ENCODE measurements at regions not wholly inside any gene's neighbourhood (a gene's known extent, or its start where the extent isn't known, plus 50 kb on each side); places are given as distances from the start of the nearest gene placed in this dataset.

DNA sequence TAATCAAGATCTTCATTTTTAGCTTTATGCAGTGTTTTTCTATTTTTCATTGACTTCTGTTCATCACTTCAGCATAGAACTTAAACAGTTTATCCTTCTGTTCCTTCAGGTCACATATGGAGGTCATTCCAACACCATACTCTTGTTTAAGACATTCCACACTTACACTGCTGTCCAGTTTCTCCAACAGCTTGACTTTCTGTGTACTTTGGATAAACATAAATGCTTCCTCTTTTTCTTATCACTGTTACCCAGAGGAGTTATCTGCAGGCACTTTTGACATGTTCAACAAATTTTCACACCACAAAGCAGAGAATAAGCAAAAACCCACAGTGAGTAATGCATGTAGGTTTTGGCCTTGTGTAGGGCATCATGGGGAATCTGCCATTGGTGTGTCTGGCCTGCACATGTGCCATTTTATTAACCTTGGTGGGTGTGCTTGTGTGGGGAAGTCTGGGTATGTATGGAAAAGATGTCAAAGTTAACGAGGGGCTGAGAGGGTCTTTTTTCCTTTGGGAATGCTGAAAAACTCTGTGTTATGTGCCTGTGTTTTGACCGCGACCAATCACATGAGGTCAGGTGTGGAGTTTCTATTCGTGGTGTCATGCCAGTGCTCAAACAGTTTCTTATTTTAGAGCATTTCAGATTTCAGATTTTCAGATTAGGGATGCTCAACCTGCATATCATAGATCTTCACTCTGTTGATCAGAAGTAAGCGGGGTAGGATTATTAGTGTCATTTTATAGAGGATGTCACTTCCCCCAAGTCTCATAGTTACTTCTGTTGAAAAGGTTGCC is 53.9 kb upstream of the ACVR1 start:
- TF ChIP-seq POLR2A (IDR thresholded peaks at IDR 0.05; ENCODE audit: low read depth, low read length) (no peak), FOS (IDR thresholded peaks at IDR 0.05; ENCODE audit: borderline replicate concordance, insufficient read depth, low read length) (no peak), EZH2 (IDR thresholded peaks at IDR 0.05; ENCODE audit: borderline replicate concordance, low read depth, low read length, severe bottlenecking) (no peak), MYC (IDR thresholded peaks at IDR 0.05; ENCODE audit: low read depth, low read length) (no peak), JUN (IDR thresholded peaks at IDR 0.05; ENCODE audit: borderline replicate concordance, insufficient read depth, insufficient read length, low read depth) (no peak), POLR2AphosphoS5 (IDR thresholded peaks at IDR 0.05; ENCODE audit: insufficient read depth, low read depth, low read length) (no peak), GATA2 (IDR thresholded peaks at IDR 0.05; ENCODE audit: insufficient read depth, insufficient read length, low read depth, low read length) (no peak)
- TF ChIP-seq, protein P1, sequence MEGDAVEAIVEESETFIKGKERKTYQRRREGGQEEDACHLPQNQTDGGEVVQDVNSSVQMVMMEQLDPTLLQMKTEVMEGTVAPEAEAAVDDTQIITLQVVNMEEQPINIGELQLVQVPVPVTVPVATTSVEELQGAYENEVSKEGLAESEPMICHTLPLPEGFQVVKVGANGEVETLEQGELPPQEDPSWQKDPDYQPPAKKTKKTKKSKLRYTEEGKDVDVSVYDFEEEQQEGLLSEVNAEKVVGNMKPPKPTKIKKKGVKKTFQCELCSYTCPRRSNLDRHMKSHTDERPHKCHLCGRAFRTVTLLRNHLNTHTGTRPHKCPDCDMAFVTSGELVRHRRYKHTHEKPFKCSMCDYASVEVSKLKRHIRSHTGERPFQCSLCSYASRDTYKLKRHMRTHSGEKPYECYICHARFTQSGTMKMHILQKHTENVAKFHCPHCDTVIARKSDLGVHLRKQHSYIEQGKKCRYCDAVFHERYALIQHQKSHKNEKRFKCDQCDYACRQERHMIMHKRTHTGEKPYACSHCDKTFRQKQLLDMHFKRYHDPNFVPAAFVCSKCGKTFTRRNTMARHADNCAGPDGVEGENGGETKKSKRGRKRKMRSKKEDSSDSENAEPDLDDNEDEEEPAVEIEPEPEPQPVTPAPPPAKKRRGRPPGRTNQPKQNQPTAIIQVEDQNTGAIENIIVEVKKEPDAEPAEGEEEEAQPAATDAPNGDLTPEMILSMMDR (IDR thresholded peaks at IDR 0.05; ENCODE audit: extremely low read depth in 1 of 2, insufficient read depth in 1 of 2, low read depth in 1 of 2, low read length in 2 of 2), result no peak
- TF ChIP-seq, protein P2, sequence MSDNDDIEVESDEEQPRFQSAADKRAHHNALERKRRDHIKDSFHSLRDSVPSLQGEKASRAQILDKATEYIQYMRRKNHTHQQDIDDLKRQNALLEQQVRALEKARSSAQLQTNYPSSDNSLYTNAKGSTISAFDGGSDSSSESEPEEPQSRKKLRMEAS (IDR thresholded peaks at IDR 0.05; ENCODE audit: insufficient read depth, insufficient read length), result no peak

All from endothelial cell of umbilical vein (primary cell).